Right ventricle myocardium superior (tissue), 1 donor: ENCODE measurements at regions not wholly inside any gene's neighbourhood (a gene's known extent, or its start where the extent isn't known, plus 50 kb on each side); places are given as distances from the start of the nearest gene placed in this dataset.
"Not testable (repeated sequence)": the region's sequence is repeated elsewhere in the genome, so short reads cannot be mapped to it uniquely, and the experiment has no call there.

ENCODE experiments used
- ATAC-seq: fragments of 200-7000 bp; cut with Tn5 transposase; one replicate; pipeline ENCODE4 v1.9.1; 2020; ENCODE audit warnings: mild to moderate bottlenecking; ENCODE audit not compliant: poor library complexity
- DNase-seq: peaks from one replicate; pipeline ENCODE4 v3.0.0-alpha.2; 2020
- intact Hi-C: fragments of 100-400 bp; cut with DNase I; formaldehyde crosslinking; loops from one replicate; pipeline ENCODE4 v1.11.2; 2022
- donor health status: DM: no; HTN: yes; CAD: no; lungs with severe emphysema.

DNA sequence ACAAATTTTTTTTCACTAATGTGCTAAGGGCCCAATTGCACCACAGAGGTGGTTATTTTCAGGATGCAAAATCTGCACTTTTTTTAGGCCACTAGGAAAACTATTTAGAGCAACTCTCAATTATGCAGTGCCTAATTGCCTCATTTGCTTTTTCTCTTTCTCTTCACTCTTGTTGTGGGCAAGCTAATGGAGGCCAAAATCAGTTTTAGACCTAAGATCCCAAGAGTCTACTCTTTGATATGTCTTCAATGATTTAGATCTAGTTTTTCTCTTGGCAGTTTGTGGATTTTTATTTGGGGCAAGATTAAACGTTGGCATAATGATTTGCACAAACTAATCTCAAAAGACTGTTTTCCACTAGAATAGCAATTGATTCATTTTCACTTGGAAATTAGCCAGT, 1996.9 kb downstream of the LRRC4C start:
- intact Hi-C loops: no loop called here
- ATAC-seq (no peak), DNase-seq (no peak)

- DNase-seq (no peak), ATAC-seq (no peak)
- intact Hi-C loops: no loop called here
These were observed 1998.4 kb downstream of the LRRC4C start for GRCh38 chr11:39461066-39461465.

DNA sequence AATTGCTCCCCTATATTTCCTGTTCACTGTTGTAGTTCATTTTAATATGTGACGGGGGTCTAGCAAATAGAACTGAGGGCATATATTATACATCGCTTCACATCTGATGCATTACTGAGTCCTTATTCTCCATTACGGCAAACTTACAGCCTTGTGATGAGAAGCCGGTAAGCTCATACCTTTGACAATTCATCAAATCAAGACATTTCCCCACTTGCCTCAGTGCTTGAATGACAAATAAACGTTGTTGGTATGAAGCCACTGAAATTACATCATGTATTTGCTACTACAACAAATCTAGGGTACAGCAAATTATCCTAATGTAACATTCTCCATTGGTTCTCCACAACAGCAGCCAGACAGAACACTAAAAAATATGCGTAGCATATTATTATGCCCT, 1999.8 kb downstream of the LRRC4C start:
- ATAC-seq: no peak
- intact Hi-C loops: no loop called here

DNA sequence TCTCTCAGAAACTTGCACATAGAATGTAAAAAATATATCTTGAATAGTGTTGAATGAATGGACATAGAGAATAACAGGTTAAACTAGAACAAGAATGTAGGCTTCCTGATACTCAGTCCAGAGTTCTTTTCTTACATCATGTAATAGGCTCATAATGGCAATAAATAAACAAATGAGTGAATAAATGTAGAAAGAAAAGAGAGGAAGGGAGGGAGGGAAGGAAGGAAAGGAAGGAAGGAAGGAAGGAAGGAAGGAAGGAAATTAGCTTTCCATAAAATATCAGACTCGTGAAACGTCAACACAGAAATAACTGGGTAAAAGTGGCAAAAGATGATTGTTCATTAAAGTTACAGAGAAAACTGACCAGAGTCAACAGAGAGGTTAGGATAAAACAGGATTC, 2001.0 kb downstream of the LRRC4C start:
- intact Hi-C loops: no loop called here

More for the DNA sequence above, 1999.8 kb downstream of the LRRC4C start:
- no peak for DNase-seq

DNA sequence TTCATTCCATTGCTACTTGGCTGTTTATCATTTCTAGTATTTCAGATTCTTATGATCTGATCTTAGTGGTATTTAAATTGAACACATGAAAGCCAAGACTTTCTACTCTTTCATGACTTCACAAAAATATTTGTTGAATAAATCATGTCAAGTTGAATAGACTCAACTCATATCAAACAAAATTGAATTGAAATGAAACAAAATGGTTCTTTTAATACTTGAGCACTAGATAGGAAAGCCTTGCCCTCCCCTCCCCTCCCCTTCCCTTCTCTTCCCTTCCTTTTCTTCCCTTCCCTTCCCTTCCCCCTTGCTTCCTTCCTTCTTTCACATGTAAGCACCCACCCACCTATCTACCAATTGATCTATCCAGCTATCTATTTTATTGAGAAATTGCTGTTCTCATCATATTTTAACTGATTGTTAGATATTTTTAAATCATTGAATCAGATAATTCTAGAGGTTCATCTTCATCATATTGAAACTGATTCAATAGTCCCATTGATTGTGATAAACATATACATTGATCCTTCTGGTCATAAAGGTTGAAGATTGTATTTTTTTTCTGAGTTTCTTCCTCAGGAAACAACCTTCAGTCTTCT, 2015.9 kb downstream of the LRRC4C start:
- ATAC-seq (no peak), DNase-seq (no peak)
- intact Hi-C loops: no loop called here

More for the DNA sequence above, 2001.0 kb downstream of the LRRC4C start:
- no peak for ATAC-seq
- no peak for DNase-seq

- intact Hi-C loops: no loop called here
- ATAC-seq (no peak), DNase-seq (no peak)
These were observed 2017.3 kb downstream of the LRRC4C start for GRCh38 chr11:39442177-39442576.

DNA sequence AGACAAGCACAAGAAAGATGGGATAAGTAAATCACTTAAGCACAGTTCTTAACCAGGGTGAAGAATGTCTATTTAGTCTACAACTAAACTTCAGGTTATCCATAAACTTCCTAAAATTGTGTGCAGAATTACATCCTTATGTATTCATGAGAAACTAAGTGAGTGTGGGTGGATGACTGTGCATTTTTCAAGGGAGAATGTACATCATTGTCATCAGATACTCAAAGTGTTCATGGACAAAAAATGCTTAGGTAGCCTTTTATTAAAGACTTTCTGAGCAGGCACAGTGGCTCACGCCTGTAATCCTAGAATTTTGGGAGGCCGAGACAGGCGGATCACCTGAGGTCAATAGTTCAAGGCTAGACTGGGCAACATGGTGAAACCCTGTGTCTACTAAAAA, 2023.8 kb downstream of the LRRC4C start:
- DNase-seq (no peak), ATAC-seq (no peak)
- intact Hi-C loops: no loop called here

- DNase-seq (no peak), ATAC-seq (no peak)
- intact Hi-C loops: no loop called here
These were observed 2025.0 kb downstream of the LRRC4C start for GRCh38 chr11:39434466-39434865.

DNA sequence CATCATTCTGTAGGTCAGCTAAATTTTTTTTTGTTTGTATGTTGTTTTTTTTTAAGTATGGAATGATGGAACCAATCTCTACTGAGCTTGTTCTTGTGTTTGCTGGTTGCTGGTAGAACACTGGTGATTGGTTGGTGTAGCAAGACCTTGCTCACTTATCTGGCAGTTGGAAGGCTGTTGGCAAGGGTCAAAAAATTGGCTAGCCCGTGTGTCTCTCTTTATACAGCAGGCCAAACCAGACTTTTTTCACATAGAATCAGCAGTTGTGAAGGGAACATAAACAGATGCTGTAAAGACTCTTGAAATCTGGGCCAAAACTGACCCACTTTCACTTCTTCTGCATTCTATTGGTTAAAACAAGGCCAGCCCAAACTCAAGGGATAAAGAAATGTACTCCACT, 2026.5 kb downstream of the LRRC4C start:
- DNase-seq (no peak), ATAC-seq (no peak)
- intact Hi-C loops: no loop called here

GRCh38 chr11:39425226-39425625, 2034.2 kb downstream of the LRRC4C start:
- intact Hi-C loops: no loop called here
- DNase-seq (no peak), ATAC-seq (no peak)

- DNase-seq: no peak
- no peak for ATAC-seq
- intact Hi-C loops: no loop called here
These were observed 2047.3 kb downstream of the LRRC4C start for GRCh38 chr11:39412117-39412516.

DNA sequence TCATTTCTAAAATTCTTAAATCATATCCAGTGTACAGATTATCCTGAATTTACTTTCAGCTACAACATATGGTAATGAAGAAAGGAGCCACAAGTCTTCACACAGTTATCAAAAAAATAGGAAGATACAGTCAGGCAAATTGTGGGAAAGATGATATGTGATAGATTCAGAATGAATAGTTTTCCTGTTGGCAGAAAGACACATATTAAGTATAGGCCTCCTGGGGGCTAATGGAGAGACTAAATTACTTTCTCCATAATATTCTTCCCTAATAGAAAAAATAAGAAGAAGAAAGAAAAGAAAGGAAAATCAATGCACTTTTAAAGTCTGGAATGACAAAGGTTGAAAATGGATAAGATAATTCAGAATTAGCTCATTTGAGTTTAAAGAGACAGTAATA, 2073.5 kb downstream of the LRRC4C start:
- ATAC-seq: no peak
- intact Hi-C loops: no loop called here
- no peak for DNase-seq

GRCh38 chr11:39374963-39375698, 2084.3 kb downstream of the LRRC4C start:
- DNase-seq: no peak
- ATAC-seq: no peak
- intact Hi-C loops: no loop called here

DNA sequence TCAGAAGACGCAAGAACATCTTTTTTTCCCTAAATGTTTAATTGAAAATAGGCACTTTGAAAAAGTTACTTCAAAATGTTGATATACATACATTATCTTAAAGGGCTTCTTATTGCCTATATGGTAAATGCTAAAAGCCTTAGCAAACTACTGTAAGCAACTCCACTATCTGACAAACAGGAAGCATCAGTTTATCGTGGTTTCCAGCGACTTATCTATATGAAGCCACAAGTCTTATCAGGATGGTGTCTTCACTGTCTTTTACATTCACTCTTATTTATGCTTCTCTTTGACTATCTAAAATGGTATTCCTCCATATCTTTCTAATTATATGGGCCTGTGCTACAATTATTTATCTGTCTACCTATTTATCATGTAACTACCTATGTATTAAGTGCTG, 2091.9 kb downstream of the LRRC4C start:
- DNase-seq (no peak), ATAC-seq (no peak)
- intact Hi-C loops: no loop called here

DNA sequence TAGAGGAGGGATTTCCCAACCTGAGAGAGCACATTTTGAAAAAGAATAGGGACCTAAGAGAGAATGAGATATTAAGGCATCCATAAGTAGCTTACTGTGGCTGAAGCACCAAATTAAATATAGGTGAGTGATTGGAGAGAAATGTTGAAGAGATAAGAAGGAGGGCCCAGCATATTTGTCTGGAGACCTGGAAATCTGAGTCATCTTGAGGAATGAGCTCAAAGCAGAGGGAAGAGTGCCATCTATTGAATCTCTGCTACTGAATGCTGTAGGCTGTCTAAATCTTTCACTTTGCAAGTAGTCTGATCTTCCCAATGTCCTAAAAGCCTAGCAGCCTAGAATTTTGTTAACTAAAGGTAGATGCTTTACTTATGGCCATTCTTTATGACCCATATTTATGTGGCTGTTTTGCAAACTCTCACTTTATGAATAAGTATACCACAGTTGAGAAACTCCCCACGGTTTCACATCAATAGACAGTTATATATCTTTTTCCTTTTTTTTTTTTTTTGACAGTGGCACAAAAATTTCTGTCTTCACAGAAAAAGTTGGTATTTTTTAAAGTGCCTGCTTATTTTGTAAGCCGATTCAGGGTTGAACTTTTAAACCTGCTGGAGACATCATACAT, 2093.5 kb downstream of the LRRC4C start:
- no peak for ATAC-seq
- no peak for DNase-seq
- intact Hi-C loops: no loop called here

- intact Hi-C loops: no loop called here
- DNase-seq (no peak), ATAC-seq (no peak)
These were observed 2095.9 kb downstream of the LRRC4C start for GRCh38 chr11:39363571-39363970.

- ATAC-seq (no peak), DNase-seq (no peak)
- intact Hi-C loops: no loop called here
These were observed 2097.9 kb downstream of the LRRC4C start for GRCh38 chr11:39361557-39361956.

- ATAC-seq (no peak), DNase-seq (no peak)
- intact Hi-C loops: no loop called here
These were observed 2113.5 kb downstream of the LRRC4C start for GRCh38 chr11:39345834-39346442.

- ATAC-seq: no peak
- no peak for DNase-seq
- intact Hi-C loops: no loop called here
These were observed 2118.0 kb downstream of the LRRC4C start for GRCh38 chr11:39341461-39341860.

DNA sequence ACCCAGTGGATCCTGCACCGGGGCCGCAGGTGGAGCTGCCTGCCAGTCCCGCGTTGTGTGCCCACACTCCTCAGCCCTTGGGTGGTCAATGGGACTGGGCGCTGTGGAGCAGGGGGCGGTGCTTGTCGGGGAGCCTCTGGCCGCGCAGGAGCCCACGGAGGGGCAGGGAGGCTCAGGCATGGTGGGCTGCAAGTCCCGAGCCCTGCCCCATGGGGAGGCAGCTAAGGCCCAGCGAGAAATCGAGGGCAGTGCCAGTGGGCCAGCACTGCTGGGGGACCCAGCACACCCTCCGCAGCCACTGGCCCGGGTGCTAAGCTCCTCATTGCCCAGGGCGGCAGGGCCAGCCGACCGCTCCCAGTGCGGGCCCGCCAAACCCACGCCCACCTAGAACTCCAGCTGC, 2126.4 kb downstream of the LRRC4C start:
- ATAC-seq, DNase-seq, intact Hi-C loops: not testable (repeated sequence)
